ENCODE measurements at regions not wholly inside any gene's neighbourhood (a gene's known extent, or its start where the extent isn't known, plus 50 kb on each side); places are given as distances from the start of the nearest gene placed in this dataset.

GRCh38 chr4:14834382-14834781 is 167.9 kb upstream of the CPEB2 start:
- no peak for TF ChIP-seq CTCF (IDR thresholded peaks at IDR 0.05)
- no peak overlapping the region for H3K27ac Mint-ChIP-seq (ENCODE audit: unreplicated experiment)
- H3K27me3 Mint-ChIP-seq (ENCODE audit: unreplicated experiment) = peaks cover 13% of the 10 kb centered on the region
- DNase-seq (ENCODE audit: extremely low spot score, unreplicated experiment) = no peak
- no peaks in the 10 kb centered on the region for H3K4me1 Mint-ChIP-seq (ENCODE audit: unreplicated experiment)
- H3K9me3 Mint-ChIP-seq (ENCODE audit: unreplicated experiment) = peaks cover 5% of the 10 kb centered on the region
- H3K36me3 Mint-ChIP-seq (ENCODE audit: unreplicated experiment) = no peaks in the 10 kb centered on the region
- H3K4me3 Mint-ChIP-seq (ENCODE audit: unreplicated experiment) = no peak overlapping the region

GRCh38 chr4:14835288-14835687 is 167.0 kb upstream of the CPEB2 start:
- Mint-ChIP-seq H3K4me1 (ENCODE audit: unreplicated experiment) (no peaks in the 10 kb centered on the region), H3K36me3 (ENCODE audit: unreplicated experiment) (no peaks in the 10 kb centered on the region), H3K4me3 (ENCODE audit: unreplicated experiment) (no peak overlapping the region), H3K27ac (ENCODE audit: unreplicated experiment) (no peak overlapping the region), H3K27me3 (ENCODE audit: unreplicated experiment) (peaks cover 13% of the 10 kb centered on the region), H3K9me3 (ENCODE audit: unreplicated experiment) (peaks cover 5% of the 10 kb centered on the region)
- TF ChIP-seq CTCF (IDR thresholded peaks at IDR 0.05) = no peak
- no peak for DNase-seq (ENCODE audit: extremely low spot score, unreplicated experiment)

- Mint-ChIP-seq H3K36me3 (ENCODE audit: unreplicated experiment) (no peaks in the 10 kb centered on the region), H3K9me3 (ENCODE audit: unreplicated experiment) (peaks cover 5% of the 10 kb centered on the region), H3K27ac (ENCODE audit: unreplicated experiment) (no peak overlapping the region), H3K27me3 (ENCODE audit: unreplicated experiment) (peaks cover 13% of the 10 kb centered on the region), H3K4me1 (ENCODE audit: unreplicated experiment) (no peaks in the 10 kb centered on the region), H3K4me3 (ENCODE audit: unreplicated experiment) (no peak overlapping the region)
- no peak for DNase-seq (ENCODE audit: extremely low spot score, unreplicated experiment)
- TF ChIP-seq CTCF (IDR thresholded peaks at IDR 0.05) = no peak
Observed at GRCh38 chr4:14835708-14836425, 166.4 kb upstream of the CPEB2 start.

GRCh38 chr4:14837860-14838259 is 164.4 kb upstream of the CPEB2 start:
- H3K9me3 Mint-ChIP-seq (ENCODE audit: unreplicated experiment) = peaks cover 5% of the 10 kb centered on the region
- peaks cover 7% of the 10 kb centered on the region for H3K27me3 Mint-ChIP-seq (ENCODE audit: unreplicated experiment)
- no peak overlapping the region for H3K4me3 Mint-ChIP-seq (ENCODE audit: unreplicated experiment)
- no peak overlapping the region for H3K27ac Mint-ChIP-seq (ENCODE audit: unreplicated experiment)
- H3K4me1 Mint-ChIP-seq (ENCODE audit: unreplicated experiment) = peaks cover 3% of the 10 kb centered on the region
- no peaks in the 10 kb centered on the region for H3K36me3 Mint-ChIP-seq (ENCODE audit: unreplicated experiment)
- DNase-seq (ENCODE audit: extremely low spot score, unreplicated experiment) = no peak
- no peak for TF ChIP-seq CTCF (IDR thresholded peaks at IDR 0.05)

GRCh38 chr4:14841801-14842768 is 160.2 kb upstream of the CPEB2 start:
- H3K9me3 Mint-ChIP-seq (ENCODE audit: unreplicated experiment) = peaks cover 5% of the 10 kb centered on the region
- H3K4me3 Mint-ChIP-seq (ENCODE audit: unreplicated experiment) = no peak overlapping the region
- peaks cover 3% of the 10 kb centered on the region for H3K4me1 Mint-ChIP-seq (ENCODE audit: unreplicated experiment)
- no peak overlapping the region for H3K27ac Mint-ChIP-seq (ENCODE audit: unreplicated experiment)
- no peaks in the 10 kb centered on the region for H3K36me3 Mint-ChIP-seq (ENCODE audit: unreplicated experiment)
- DNase-seq (ENCODE audit: extremely low spot score, unreplicated experiment) = no peak
- H3K27me3 Mint-ChIP-seq (ENCODE audit: unreplicated experiment) = peaks cover 3% of the 10 kb centered on the region
- TF ChIP-seq CTCF (IDR thresholded peaks at IDR 0.05) = no peak
